IMR-90 (cell line): ENCODE measurements at regions not wholly inside any gene's neighbourhood (a gene's known extent, or its start where the extent isn't known, plus 50 kb on each side); places are given as distances from the start of the nearest gene placed in this dataset.

ENCODE experiments used
- MAFK ChIP-seq: IDR thresholded peaks from 2 replicates; pipeline ENCODE4 v1.6.1; 2012; ENCODE audit warnings: low read depth, low read length, improper control_type of control experiment
- MXI1 ChIP-seq: IDR thresholded peaks from 2 replicates; pipeline ENCODE4 v1.6.1; 2012; ENCODE audit warnings: low read depth, mild to moderate bottlenecking, low read length, moderate library complexity, borderline replicate concordance
- POLR2A ChIP-seq: IDR thresholded peaks from 2 replicates; pipeline ENCODE4 v1.6.1; 2012; ENCODE audit warnings: mild to moderate bottlenecking, low read depth, low read length
- TF ChIP-seq, protein P1 (sequence below): conservative IDR thresholded peaks from 2 replicates; pipeline ENCODE4 v1.5.1; 2012; ENCODE audit warnings: mild to moderate bottlenecking, low read depth, low read length, improper control_type of control experiment

DNA sequence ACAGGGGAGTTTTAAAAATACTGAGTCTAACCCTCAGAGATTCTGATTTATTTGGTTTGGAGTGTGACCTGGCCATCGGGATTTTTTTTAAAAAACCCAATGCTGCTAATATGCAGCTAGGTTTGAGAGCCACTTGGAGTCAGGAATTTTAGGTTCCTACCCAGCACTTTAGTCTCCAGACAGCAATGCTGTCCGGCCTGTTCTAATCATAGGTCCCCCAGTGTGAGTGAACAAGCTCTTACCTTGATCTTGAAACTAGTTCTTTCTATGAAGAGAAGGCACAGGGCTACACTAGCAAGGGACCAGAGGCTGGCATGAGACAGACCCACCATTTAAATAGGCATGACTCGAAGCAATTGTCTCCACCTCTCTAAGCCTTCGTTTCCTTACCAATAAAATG lies 103.5 kb downstream of the SMIM20 start:
- TF ChIP-seq MXI1, result no peak
- TF ChIP-seq, protein P1, sequence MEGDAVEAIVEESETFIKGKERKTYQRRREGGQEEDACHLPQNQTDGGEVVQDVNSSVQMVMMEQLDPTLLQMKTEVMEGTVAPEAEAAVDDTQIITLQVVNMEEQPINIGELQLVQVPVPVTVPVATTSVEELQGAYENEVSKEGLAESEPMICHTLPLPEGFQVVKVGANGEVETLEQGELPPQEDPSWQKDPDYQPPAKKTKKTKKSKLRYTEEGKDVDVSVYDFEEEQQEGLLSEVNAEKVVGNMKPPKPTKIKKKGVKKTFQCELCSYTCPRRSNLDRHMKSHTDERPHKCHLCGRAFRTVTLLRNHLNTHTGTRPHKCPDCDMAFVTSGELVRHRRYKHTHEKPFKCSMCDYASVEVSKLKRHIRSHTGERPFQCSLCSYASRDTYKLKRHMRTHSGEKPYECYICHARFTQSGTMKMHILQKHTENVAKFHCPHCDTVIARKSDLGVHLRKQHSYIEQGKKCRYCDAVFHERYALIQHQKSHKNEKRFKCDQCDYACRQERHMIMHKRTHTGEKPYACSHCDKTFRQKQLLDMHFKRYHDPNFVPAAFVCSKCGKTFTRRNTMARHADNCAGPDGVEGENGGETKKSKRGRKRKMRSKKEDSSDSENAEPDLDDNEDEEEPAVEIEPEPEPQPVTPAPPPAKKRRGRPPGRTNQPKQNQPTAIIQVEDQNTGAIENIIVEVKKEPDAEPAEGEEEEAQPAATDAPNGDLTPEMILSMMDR, result no peak
- no peak for TF ChIP-seq MAFK
- no peak for TF ChIP-seq POLR2A
